A204.1 (cell line): ENCODE measurements at regions not wholly inside any gene's neighbourhood (a gene's known extent, or its start where the extent isn't known, plus 50 kb on each side); places are given as distances from the start of the nearest gene placed in this dataset.
"Not testable (repeated sequence)": the region's sequence is repeated elsewhere in the genome, so short reads cannot be mapped to it uniquely, and the experiment has no call there.

Experiments
- FAIRE-seq: peaks from 2 replicates; lab custom pipeline; 2012; peaks lifted over from hg19 to GRCh38; lab: Jason Lieb, UNC

GRCh38 chr4:27643101-27643500, 782.5 kb downstream of the STIM2 start:
- no peak for FAIRE-seq

- FAIRE-seq, result no peak
These were observed 787.8 kb downstream of the STIM2 start for GRCh38 chr4:27648416-27648815.

GRCh38 chr4:27662426-27662825, 801.8 kb downstream of the STIM2 start:
- no peak for FAIRE-seq

GRCh38 chr4:27666943-27667342, 806.3 kb downstream of the STIM2 start:
- FAIRE-seq, result no peak

DNA sequence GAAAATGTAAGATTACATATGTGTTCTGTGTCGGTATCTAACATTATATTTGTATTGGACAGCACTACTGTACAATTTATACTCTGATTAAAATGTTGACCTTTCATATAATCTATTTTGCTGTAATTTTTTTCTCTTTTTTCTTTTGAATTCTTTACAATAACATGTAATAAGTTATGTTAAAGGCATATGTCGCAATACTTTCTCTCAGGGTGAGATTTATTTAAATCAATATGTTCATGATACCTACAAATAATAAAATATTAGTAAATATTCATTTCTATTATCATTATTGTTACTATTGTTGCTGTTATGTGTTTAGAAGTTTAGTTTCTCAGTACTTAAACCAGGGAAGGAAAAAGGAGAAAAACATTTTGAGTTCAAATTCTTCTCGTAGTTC, 807.4 kb downstream of the STIM2 start:
- no peak for FAIRE-seq

DNA sequence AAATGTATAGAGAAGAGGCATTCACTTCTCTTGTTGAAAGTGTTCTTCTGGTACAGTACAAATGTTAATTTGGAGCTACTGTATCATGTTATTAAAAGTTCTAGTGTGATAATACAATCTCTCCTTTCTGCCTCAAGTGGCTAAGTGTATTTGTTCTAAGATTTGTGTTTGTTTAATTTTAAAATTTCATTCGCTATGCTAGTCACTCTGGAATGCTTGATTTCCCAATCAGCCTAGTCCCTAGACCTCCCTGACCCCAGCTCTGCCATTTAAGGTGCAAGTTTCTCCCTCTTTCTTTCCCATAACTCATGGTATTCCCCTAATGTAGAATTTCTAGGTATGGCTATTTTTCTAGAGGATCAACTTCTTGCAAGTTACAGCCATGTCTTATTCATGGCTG, 817.4 kb downstream of the STIM2 start:
- FAIRE-seq, result no peak

DNA sequence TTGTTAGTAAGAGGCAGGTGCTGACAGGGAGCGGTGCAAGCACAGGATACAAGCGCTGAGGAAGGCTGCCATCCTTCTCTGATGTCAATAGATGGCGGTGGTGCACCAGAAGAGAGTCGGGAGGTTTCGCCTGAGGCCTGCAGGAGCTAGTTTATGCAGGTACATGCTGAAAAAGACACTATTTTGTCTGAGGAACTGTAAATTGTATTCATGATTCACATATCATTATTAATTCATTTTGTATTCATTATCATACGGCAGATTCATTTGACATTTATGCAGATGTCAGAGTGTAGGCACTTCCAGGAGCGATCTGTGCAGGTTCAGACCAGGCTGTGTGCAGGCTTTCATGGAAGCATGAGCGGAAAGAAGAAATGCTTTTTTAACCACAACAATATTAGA, 824.0 kb downstream of the STIM2 start:
- peak; percentile 53 for FAIRE-seq

DNA sequence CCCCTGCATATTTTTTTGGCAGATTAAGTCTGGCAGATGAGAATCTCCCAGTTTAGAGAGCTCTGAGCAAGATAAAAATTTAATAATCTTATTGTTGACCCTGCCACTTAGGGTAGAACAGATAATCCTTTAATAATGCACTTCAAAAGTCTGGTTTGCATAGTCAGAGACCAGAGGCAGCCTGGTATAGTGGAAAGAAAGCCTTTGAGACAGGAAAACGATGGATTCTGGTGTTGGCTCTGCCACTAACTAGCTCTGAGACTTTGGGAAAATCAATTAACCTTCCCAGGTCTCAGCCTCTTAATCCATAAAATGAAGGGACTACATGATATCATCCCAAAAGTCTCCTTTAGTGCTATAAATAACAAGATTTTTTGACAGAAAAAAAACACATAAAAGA, 824.5 kb downstream of the STIM2 start:
- no peak for FAIRE-seq

- no peak for FAIRE-seq
These were observed 825.3 kb downstream of the STIM2 start for GRCh38 chr4:27685947-27686346.

- FAIRE-seq, result no peak
These were observed 831.5 kb downstream of the STIM2 start for GRCh38 chr4:27692158-27692557.

DNA sequence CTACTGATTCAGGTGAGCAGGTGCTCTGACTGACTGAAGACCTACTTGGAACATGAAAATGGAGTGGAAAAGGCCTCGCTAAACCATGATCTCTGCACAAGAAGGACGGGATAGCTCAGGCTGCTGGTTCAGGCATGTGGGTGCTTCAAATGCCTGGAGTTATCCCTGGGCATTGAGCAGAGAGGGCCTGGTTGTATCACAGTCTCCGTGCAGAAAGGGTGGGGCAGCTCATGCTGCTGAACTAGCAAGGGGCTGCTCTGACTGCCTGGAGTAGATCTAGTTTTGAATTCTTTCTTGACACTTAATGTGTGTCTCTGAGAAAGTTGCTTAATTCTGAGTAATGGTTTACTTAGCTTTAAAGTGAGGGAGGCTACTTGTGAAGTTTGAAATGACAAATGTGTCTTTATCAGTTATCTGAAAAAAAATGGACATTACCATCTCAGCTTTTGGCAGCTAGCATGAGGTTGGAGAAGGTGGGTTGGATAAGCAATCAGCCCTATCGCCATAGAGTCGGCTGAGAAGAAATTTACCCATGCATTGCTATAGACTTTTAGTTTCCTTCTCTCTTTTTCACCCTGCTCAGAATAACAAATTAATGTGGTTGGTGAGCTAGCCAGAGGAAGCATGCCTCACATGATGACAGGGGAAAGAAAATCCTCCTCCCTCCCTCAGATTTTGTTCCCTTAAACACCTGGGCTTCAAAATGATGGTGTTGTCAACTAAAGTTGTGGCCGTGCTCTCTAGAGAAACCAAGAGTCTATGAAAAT, 832.4 kb downstream of the STIM2 start:
- no peak for FAIRE-seq

DNA sequence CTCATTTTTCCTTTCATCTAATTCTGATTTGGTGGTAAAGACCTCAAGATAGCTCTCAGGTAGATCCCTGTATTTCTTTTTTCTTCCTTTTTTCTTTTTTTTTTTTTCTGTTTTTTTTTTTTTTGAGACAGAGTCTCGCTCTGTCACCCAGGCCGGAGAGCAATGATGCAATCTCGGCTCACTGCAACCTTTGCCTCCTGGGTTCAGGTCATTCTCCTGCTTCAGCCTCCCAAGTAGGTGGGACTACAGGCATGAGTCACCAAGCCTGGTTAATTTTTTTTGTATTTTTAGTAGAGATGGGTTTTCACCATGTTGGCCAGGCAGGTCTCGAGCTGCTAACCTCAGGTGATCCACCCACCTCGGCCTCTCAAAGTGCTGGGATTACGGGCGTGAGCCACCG, 835.6 kb downstream of the STIM2 start:
- FAIRE-seq, result not testable (repeated sequence)

- no peak for FAIRE-seq
These were observed 841.0 kb downstream of the STIM2 start for GRCh38 chr4:27701606-27702005.

DNA sequence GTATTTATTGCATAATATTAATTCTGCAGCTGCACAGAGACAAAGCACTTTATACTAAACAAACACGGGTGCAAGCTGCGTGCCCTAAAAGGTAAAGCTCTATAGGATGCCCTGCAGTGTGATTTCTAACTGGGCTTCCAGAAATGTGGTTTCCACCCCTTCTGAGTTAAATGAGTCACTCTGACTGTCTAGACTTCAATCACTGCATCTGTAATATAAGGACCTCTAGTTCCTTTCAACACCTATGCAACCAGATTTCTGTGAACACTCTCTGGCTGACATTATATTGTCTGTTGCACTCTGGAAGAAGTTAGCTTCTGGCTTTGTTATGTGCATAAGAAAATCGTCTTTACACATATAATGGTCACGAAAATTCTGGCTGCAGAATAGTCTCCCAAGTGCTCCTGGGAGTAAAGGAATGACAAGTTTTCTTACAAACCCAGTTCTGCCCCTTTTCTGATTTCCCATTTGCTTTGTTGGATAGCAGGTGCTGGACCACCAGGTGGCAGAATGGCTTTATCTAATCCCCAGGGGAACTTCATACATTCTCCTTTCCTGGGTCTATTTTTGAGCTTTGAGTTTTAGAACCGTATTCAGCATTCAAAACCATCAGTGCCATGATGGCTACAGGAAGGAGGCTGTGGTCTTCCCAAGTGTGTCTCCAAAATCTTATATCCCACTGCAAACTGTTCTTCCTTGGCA, 842.2 kb downstream of the STIM2 start:
- no peak for FAIRE-seq

- FAIRE-seq, result no peak
These were observed 843.1 kb downstream of the STIM2 start for GRCh38 chr4:27703771-27704170.

- no peak for FAIRE-seq
These were observed 850.4 kb downstream of the STIM2 start for GRCh38 chr4:27711041-27711440.

DNA sequence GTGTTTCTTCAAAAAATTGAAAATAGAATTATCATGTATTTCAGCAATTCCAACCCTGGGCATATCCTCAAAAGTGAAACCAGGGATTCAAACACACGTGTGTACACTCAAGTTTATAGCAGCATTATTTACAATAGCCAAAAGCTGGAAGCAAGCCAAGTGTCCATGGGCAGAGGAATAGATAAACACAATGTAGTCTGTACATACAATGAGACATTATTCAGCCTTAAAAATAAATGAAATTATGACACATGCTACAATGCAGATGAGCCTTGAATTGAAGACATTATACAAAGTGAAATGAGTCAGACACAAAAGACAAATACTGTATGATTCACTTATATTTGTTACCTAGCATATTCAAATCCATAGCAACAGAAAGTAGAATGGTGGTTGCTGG, 853.4 kb downstream of the STIM2 start:
- FAIRE-seq, result no peak

DNA sequence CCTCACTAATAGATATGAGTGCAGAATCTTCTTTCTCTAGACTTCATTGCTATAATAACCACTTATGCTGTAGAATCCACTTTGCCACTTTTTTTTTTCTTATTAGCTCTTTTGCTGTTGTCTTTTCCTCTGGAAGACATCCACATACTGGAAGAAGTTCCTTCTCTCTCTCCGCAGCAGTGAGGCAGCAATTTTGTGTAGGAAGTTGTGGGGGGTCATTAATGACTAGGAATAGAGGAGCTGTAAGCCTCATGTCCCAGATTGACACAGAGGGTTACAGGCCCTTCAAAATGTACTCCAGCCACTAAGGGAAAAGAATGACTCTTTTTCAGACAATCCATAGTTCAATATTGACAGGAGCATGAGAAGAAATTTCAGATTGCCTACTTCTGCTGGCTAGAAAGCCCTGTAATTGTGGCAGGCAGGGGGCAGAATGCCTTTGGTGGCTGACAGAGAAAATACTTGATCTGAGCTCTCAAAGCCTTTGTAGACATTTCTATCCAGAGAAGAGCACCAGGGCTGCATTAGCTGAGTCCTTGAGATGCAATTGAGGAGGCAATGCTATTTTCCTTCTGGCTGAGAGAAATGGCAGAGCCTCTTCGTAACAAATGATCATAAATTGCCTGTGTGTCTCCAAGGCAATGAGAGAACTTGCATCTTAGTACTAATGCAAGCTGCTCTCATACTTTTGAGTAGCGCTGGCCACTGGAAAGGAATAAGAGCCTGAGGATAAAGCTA, 856.2 kb downstream of the STIM2 start:
- no peak for FAIRE-seq

GRCh38 chr4:27717431-27717755, 856.8 kb downstream of the STIM2 start:
- no peak for FAIRE-seq

- no peak for FAIRE-seq
These were observed 859.5 kb downstream of the STIM2 start for GRCh38 chr4:27720010-27720766.

GRCh38 chr4:27721193-27721592, 860.6 kb downstream of the STIM2 start:
- FAIRE-seq, result no peak

DNA sequence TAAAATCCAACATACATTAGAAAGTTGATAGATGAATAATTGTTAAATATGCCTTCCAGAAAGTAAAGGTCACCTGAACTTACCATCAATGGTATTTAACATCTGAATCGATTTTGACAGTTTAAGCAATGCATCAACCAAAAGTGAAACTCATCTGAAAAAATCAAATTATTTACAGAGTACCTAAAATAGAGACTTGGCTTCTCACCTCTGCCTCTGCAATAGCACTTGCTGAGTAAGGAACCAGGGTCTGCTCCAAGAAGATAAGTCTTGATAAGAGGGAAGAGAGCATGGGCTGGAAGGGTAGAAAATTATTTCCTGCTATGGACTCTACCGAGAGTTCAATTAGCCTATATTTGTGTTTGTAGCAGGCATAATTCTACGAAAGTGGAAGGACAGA, 868.3 kb downstream of the STIM2 start:
- FAIRE-seq, result no peak

DNA sequence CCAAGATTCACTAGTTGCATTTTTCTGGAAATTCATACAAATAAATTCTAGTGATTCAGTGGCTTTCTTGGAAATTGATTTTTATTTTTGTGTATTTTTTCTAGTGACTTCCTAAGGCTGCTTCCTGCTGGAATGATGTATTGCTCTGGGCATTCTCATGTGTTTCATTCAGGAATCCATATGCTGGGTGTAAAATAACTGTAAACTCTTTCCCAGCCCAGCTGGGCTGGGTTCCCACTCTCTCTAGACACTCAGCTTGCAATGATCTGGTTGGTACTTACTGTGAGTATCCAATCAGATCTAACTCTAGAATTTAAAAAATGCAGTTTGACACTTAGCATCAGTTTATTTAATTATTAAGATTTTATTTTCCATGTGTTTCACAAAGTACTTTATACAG, 882.2 kb downstream of the STIM2 start:
- FAIRE-seq, result no peak
